GM19463 (cell line): ENCODE measurements at regions not wholly inside any gene's neighbourhood (a gene's known extent, or its start where the extent isn't known, plus 50 kb on each side); places are given as distances from the start of the nearest gene placed in this dataset.
"Not testable (repeated sequence)": the region's sequence is repeated elsewhere in the genome, so short reads cannot be mapped to it uniquely, and the experiment has no call there.

ENCODE experiments used
- ATAC-seq: cut with Tn5 transposase; IDR thresholded peaks from one replicate; pipeline ENCODE4 v1.9.1; 2021; ENCODE audit warnings: mild to moderate bottlenecking, moderate library complexity; ENCODE audit not compliant: unreplicated experiment

DNA sequence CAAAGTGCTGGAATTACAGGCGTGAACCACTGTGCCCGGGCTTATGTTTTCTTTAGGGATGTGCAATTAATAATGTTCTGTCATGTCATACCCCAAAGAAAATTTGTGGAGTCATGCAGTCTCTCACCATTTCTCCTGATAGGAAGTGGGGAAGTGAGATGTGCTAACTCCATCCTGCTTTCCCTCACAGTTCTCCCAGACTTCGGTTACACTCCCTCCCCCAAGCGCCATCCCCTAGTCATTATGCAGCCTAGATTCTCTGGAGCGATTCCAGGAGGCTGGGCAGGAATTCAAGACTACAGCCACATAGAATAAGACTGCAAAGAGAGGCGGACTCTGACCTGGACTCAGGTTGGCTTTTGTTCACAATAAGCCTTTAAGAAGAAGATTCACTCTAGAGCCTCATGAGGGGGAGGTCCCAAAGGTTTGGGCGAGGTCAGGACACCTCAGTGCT is 271.4 kb downstream of the ALDH8A1 start:
- ATAC-seq, result no peak

GRCh38 chr6:134676307-134677281 is 273.3 kb downstream of the ALDH8A1 start:
- ATAC-seq, result no peak

DNA sequence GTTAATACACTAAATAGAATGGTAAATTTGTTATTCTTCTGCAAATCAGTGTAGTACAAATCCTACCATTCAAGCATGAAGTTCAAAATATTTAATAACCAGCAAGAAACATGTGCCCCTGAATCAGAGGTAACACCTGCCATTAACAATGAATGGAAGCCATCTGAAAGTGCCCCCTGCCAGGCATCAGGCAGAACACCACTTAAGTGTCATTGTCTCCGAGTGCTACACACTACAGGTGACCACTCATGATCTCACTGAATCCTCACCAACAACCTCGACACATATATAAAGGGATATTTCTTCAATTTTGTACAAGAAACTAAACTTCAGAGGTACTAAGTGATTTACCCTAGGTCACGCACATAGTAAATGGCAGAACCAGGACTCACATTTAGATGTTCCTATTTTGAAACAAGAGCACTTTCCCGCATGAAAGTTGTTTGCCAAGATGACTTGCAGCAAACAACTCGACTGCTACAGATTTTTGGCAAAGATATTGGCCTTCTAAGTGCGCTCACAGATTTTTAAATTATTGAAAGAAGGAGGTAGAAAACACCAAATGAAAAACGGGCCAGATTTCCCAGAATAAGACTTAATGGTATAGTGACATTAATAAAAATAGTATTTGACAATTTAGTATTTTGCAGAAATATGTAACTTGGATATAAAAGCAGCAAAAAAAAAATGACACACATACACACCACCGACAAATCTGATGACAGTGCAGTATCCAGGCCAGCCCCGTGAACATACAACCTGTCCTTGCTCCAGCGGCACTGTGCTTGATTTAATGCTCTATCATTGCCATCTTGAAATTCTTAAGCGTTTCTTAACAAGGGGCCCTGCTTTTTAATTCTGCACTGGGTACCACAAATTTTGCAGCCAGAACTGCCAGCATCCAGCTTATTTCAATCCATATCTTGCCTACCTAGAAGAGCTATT is 274.5 kb downstream of the ALDH8A1 start:
- ATAC-seq, result no peak

DNA sequence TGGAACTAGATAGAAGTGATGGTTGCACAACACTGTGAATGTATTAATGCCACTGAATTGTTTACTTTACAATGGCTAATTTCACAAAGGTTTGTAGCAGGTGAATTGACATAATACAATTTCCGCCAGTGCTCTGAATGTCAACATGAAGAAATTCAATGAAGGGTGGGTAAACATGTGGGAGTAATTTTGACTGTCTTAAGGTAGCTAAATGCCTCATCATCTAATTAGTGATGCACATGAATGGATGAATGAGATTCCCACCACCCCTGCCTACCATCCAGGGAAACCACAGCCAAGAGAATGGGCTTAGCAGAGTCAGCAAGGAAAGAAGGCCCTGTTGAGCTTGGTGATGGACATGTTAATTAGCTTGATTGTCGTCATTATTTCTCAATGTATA is 275.3 kb downstream of the ALDH8A1 start:
- ATAC-seq, result no peak

- ATAC-seq, result no peak
Observed at GRCh38 chr6:134669485-134669884, 280.4 kb downstream of the ALDH8A1 start.

- no peak for ATAC-seq
Observed at GRCh38 chr6:134667111-134667510, 282.8 kb downstream of the ALDH8A1 start.

DNA sequence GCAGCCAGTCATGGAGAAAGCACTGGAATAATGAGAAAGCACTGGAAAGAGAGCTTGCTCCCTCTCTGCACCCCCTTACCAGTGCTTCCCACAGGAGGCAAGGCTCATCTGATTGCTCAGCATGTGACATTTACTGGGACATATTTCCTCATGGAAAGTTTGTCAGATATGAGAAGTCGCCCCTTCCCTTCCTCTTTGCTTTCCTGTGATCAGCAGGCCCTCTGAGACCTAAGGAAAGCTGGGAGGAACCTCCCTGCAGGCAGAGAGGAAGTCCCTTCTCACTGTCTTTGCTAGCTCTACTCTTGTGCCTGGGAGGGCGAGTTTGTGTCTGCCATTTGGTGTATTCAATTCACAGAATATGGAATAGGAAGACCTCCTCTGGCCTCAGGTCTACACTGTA is 283.8 kb downstream of the ALDH8A1 start:
- no peak for ATAC-seq

DNA sequence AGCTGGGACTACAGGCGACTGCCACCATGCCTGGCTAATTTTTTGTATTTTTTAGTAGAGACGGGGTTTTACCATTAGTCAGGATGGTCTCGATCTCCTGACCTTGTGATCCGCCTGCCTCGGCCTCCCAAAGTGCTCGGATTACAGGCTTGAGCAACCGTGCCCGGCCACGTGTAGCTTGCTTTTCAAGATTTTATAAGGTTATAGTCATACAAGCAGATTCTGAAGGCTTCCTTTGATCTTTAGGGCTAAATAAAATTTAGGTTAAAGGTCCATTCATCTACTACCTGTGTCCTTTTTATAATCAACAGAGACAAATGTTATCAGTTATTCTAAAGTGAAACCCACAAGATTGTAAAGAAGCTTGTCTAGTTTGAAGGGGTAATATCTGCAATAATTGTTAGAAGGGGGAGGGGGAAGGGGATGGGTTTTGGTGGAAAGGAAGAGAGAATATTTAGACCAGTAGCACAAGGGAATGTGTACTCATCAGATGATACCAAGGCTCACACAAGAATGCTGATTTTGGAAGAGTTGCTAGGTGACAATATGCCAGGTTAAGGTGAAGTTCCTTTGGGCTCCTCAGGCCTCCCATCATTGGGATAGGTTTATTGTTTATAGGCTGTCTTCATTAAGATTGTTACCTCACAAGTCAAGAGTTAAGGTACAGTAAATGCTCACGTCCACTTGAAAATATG is 284.7 kb downstream of the ALDH8A1 start:
- ATAC-seq, result no peak

GRCh38 chr6:134663800-134664535 is 285.9 kb downstream of the ALDH8A1 start:
- no peak for ATAC-seq

DNA sequence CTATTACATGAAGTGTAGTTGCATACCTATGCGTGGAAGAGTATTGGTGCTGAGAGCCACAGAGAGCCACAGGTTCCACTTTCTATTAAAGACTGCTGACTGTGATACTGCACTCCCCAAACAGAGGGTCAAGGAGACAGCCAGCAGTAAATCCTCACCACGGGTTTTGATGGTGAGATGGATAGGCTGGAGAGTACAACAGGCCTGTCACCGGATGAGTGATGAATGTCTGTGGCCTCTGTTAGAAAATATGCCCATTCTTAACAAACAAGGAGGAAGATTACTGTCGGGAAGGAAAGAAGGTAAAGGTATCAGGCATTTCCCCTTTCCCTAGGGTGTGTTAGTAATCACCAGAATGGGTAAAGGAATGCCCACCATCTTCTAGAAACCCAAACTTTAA is 286.5 kb downstream of the ALDH8A1 start:
- no peak for ATAC-seq

GRCh38 chr6:134662077-134662700 is 287.7 kb downstream of the ALDH8A1 start:
- ATAC-seq, result no peak

GRCh38 chr6:134659885-134660284 is 290.0 kb downstream of the ALDH8A1 start:
- ATAC-seq, result not testable (repeated sequence)

GRCh38 chr6:134658596-134658995 is 291.3 kb downstream of the ALDH8A1 start:
- ATAC-seq, result no peak

DNA sequence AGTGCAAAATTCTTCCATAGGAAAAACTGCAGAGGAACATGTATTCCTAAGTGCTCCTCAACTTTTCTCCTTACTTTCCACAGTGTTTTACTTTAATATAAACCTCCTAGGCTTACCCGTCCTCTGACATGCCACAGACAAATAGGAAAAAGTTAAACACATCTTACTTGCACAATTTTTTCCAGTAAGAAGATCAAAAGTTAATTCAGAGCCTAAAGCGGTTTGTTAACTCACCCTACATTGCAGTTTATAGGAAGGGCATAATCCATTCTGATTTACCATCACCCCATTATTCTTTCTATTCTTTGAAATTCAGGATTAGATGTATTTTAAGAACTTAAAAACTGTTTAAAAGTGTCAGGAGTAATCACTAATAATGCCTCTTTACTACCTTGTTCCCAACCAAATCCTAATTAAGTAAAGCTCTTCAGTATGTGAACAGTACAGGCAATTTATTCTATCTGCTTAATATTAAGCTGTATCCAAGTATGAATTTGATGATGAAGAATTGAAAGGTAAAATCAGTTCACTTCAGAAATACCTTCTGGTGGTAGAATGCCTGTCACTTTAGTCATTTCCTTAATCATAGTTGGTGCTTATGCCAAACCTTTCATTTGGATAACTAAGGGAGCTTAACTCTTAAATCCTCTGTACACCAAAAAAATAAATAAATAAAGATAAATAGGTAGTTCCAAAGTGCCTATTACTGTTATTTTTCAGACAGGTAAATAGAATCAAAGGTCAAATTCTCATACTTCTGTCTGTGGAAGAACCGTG is 292.0 kb downstream of the ALDH8A1 start:
- no peak for ATAC-seq

DNA sequence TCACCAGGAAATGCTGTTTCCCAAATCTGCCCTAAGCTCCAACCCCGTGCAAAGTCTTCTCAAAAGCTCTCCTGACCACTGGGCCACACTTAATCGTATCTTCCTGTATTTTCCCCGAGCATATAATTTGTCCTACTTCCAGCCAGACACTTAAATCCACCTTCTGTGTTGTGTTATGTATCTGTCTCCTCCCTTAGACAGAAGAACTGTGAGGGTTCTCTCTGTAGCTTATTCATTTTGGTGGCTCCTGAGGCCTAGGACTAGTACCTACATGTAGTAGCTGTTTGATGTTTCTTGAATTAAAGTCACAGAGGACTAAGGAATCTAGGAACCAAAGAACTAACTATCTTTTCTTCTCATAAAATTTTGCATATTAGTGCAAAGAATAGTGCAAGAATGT is 292.6 kb downstream of the ALDH8A1 start:
- ATAC-seq, result no peak

DNA sequence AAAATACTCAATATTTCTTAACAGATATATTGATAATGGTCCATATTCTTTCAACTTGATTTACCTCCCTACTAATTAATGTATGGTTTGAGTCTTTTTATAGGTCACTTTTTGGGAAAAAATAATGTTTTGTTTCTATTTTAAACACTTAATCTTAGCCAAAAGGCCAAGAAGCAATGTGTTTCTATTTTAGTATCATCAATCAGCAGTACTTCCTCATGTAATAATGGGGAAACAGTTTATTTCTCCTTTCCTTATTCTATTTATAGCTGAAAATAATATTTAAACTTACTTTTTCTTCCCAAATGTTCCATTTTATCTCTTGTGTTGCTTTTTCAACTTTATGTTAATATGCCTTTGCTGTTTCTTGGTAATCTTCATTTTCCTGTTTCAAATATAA is 295.1 kb downstream of the ALDH8A1 start:
- no peak for ATAC-seq

DNA sequence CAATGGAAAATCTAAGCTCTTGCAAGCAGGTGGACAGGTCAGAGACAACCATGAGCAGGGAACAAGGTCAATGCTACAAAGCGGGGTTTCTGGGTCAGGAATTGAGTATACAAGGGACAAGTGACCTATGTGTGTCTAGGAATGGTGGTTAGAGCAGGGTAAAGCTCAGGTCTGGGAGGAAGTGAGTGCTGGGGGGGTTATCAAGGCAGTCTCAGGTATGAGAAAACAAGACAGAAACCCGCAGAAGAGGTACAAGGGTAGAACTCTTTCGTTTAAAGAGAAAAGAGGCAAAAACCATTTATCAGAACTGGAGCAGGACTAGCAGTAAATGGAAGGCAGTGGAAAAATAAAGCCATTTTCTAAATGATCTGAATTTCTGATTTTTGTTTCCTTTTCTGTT is 298.4 kb downstream of the ALDH8A1 start:
- no peak for ATAC-seq

DNA sequence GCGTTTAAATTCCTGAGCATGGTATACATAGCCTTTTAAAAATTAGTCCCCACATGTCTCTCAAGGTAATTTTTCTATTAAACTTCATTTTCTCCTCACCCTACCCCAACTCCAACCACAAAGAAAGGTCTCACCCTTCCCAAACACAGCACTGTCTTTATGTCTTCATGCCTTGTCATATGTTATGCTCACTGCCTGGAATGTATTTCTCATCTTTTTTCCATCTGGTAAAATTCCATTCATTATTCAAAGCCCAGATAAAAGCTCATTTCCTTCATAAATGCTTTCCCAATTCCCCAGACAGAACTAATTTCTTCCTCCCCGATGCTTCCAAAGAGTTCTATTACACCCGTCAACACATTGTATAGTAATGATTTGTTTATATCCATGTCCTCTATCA is 302.0 kb downstream of the ALDH8A1 start:
- ATAC-seq, result no peak

DNA sequence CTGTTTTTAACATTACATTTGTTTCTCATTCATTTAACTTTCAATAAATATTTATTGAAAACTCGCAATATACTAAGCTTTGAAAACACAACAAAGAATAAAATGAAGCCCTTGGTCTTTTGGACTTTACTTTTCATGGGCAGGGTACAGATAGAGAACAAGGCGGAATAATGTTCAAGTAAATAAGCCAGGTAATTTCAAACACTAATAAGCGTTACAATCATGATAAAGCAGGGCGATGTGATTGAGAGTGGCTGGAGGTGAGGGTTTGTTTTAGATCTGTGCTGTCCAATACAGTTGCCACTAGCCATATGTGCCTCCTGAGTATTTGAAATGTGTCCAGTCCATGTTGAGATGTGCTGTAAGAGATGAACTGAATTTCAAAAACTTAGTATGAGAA is 307.1 kb downstream of the ALDH8A1 start:
- ATAC-seq, result no peak
